MM.1S (cell line): ENCODE measurements at regions not wholly inside any gene's neighbourhood (a gene's known extent, or its start where the extent isn't known, plus 50 kb on each side); places are given as distances from the start of the nearest gene placed in this dataset.

Experiments
- DNase-seq: peaks from one replicate; pipeline ENCODE4 v3.0.0-alpha.2; 2015
- H2AFZ ChIP-seq: fragments of 300-600 bp; sonication (generic); 2 replicates; pipeline ENCODE4 v1.6.0; 2016; ENCODE audit warnings: antibody characterized with exemption, low read length
- H3F3A ChIP-seq: fragments of 300-600 bp; sonication (generic); 2 replicates; pipeline ENCODE4 v1.6.1; 2016; ENCODE audit warnings: mild to moderate bottlenecking, antibody characterized with exemption, low read length, moderate library complexity, mixed read lengths; ENCODE audit not compliant: insufficient read depth
- H3K27ac ChIP-seq: fragments of 300-600 bp; sonication (generic); 2 replicates; pipeline ENCODE4 v1.5.1; 2016; ENCODE audit warnings: mild to moderate bottlenecking, low read length
- H3K27me3 ChIP-seq: fragments of 300-600 bp; sonication (generic); replicated peaks from 2 replicates; pipeline ENCODE4 v1.6.0; 2016; ENCODE audit warnings: low read length; ENCODE audit not compliant: insufficient read depth
- H3K36me3 ChIP-seq: fragments of 300-600 bp; sonication (generic); replicated peaks from 2 replicates; pipeline ENCODE4 v1.6.1; 2016; ENCODE audit warnings: mild to moderate bottlenecking, low read length, mixed read lengths; ENCODE audit not compliant: insufficient read depth
- H3K4me1 ChIP-seq: fragments of 300-600 bp; sonication (generic); 2 replicates; pipeline ENCODE4 v1.6.1; 2016; ENCODE audit warnings: low read length, mixed read lengths
- H3K4me2 ChIP-seq: fragments of 300-600 bp; sonication (generic); 2 replicates; pipeline ENCODE4 v1.6.0; 2016; ENCODE audit warnings: low read depth, low read length
- H3K4me3 ChIP-seq: fragments of 300-600 bp; sonication (generic); 2 replicates; pipeline ENCODE4 v1.5.1; 2016; ENCODE audit warnings: low read length, mixed read lengths
- H3K79me2 ChIP-seq: fragments of 300-600 bp; sonication (generic); 2 replicates; pipeline ENCODE4 v1.6.1; 2016; ENCODE audit warnings: mixed run types, low read length, mixed read lengths
- H3K9ac ChIP-seq: fragments of 300-600 bp; sonication (generic); 2 replicates; pipeline ENCODE4 v1.6.1; 2016; ENCODE audit warnings: low read length, mixed read lengths
- H3K9me2 ChIP-seq: fragments of 300-600 bp; sonication (generic); replicated peaks from 2 replicates; pipeline ENCODE4 v1.6.1; 2016; ENCODE audit warnings: mild to moderate bottlenecking, low read length, mixed read lengths; ENCODE audit not compliant: insufficient read depth
- H3K9me3 ChIP-seq: fragments of 300-600 bp; sonication (generic); replicated peaks from 2 replicates; pipeline ENCODE4 v1.6.1; 2016; ENCODE audit warnings: mild to moderate bottlenecking, low read length, mixed read lengths; ENCODE audit not compliant: insufficient read depth
- H4K20me1 ChIP-seq: fragments of 300-600 bp; sonication (generic); 2 replicates; pipeline ENCODE4 v1.6.1; 2016; ENCODE audit warnings: mild to moderate bottlenecking, low read length, moderate library complexity, mixed read lengths; ENCODE audit not compliant: insufficient read depth
- EZH2 ChIP-seq: fragments of 300-600 bp; sonication (generic); optimal IDR thresholded peaks from 2 replicates; pipeline ENCODE3; 2017; ENCODE audit warnings: low read depth, mild to moderate bottlenecking, antibody characterized with exemption, low read length, mixed read lengths
- EZH2phosphoT487 ChIP-seq: fragments of 300-600 bp; sonication (generic); IDR thresholded peaks from 2 replicates; pipeline ENCODE4 v1.6.1; 2018; ENCODE audit warnings: antibody characterized with exemption, low read length
- TF ChIP-seq, protein P1 (sequence below): fragments of 300-600 bp; sonication (generic); IDR thresholded peaks from 2 replicates; pipeline ENCODE4 v1.5.1; 2016; ENCODE audit warnings: antibody characterized with exemption, low read length, mixed read lengths

DNA sequence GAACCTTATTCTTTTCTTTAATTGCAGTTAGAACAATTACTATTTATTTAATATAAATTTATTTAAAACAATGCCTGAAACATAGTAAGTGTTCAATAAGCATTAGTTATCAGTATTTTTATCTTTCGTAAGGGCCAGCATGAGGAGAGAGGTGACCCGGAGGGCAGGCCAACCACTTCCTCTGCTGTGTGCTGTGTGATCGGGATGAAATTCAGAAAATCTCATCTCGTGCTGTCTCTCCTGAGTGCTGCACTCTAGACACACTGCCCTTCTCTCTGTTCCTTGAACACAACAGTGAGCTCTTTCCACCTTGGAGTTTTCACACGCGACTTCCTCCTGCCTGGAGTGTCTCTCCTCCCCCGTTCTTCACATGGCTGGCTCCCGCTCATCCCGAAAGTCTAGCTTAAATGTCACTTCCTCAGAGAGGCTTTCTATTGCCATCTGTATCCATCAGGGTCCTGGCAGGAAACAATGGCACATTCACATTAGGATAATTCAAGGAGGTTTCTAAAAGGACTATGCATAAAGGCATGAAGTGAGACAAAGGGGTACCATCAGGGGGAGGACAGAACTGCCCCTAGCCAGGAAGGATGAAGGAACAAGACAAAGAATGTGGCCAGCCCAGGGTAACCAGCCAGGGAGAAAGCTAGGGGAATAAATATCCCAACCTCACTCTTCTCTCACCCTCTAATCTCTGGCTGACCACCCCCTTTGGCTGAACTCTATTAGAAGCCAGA, 142.6 kb upstream of the GJB5 start:
- Histone ChIP-seq H3K27me3 (peaks cover 62% of the 10 kb centered on the region), H3K79me2 (no peaks in the 10 kb centered on the region), H4K20me1 (no peaks in the 10 kb centered on the region)

DNA sequence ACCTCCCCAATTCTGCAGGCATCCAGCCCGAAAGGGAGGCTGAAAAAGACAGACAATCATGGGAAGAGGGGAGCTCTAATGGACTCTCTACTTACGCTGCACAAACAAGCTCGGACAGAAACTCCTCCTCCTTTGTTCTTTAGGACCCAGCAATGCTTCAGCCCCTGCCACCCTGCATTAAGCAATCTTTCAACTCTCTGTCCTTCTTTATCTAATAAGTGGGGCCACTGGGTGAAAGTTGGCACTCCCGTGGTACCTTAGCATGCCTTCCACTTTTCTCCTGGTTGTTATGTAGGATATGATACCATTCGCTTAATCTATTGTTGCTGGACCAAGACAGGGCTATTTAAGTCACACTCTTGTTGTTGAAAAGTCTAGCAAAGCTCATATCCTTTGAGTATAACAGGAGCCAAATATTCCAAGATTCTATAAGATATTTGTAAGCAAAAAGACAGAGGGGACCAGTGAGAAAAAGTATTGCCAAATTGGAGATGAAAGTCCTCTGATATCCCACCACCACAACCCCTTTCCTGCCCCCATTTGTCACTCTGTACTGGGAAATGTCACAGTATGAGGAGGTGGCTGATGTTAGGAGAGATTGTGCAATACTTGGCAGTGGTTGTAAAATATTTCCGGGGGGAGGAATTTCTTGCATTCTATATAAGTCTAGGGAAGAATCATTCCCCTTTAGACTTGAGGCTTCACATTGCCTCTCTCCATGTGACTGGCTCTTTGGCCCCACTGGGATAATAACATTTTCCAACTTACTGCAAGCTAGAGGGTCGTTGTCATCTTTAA, 137.3 kb upstream of the GJB5 start:
- no peak overlapping the region for H2AFZ ChIP-seq
- TF ChIP-seq, protein P1, sequence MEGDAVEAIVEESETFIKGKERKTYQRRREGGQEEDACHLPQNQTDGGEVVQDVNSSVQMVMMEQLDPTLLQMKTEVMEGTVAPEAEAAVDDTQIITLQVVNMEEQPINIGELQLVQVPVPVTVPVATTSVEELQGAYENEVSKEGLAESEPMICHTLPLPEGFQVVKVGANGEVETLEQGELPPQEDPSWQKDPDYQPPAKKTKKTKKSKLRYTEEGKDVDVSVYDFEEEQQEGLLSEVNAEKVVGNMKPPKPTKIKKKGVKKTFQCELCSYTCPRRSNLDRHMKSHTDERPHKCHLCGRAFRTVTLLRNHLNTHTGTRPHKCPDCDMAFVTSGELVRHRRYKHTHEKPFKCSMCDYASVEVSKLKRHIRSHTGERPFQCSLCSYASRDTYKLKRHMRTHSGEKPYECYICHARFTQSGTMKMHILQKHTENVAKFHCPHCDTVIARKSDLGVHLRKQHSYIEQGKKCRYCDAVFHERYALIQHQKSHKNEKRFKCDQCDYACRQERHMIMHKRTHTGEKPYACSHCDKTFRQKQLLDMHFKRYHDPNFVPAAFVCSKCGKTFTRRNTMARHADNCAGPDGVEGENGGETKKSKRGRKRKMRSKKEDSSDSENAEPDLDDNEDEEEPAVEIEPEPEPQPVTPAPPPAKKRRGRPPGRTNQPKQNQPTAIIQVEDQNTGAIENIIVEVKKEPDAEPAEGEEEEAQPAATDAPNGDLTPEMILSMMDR: no peak
- TF ChIP-seq EZH2phosphoT487 (no peak), EZH2 (no peak)
- no peak overlapping the region for H3K4me2 ChIP-seq
- H3K27ac ChIP-seq: no peak overlapping the region
- H3K9me3 ChIP-seq: no peaks in the 10 kb centered on the region
- no peaks in the 10 kb centered on the region for H3K9me2 ChIP-seq
- H4K20me1 ChIP-seq: no peaks in the 10 kb centered on the region
- no peak for DNase-seq
- H3K4me3 ChIP-seq: no peak overlapping the region
- no peak overlapping the region for H3K9ac ChIP-seq
- peaks cover 30% of the 10 kb centered on the region for H3K27me3 ChIP-seq
- no peaks in the 10 kb centered on the region for H3K79me2 ChIP-seq
- no peaks in the 10 kb centered on the region for H3K4me1 ChIP-seq
- no peaks in the 10 kb centered on the region for H3K36me3 ChIP-seq
- H3F3A ChIP-seq: no peaks in the 10 kb centered on the region

More for the DNA sequence above, 142.6 kb upstream of the GJB5 start:
- no peak overlapping the region for H2AFZ ChIP-seq
- H3K36me3 ChIP-seq: no peaks in the 10 kb centered on the region
- H3K9me2 ChIP-seq: no peaks in the 10 kb centered on the region
- no peak for DNase-seq
- H3K27ac ChIP-seq: no peak overlapping the region
- H3K4me2 ChIP-seq: no peak overlapping the region
- no peak overlapping the region for H3K9ac ChIP-seq
- H3K4me3 ChIP-seq: no peak overlapping the region
- TF ChIP-seq, protein P1: no peak
- TF ChIP-seq EZH2 (no peak), EZH2phosphoT487 (no peak)
- no peaks in the 10 kb centered on the region for H3K9me3 ChIP-seq
- no peaks in the 10 kb centered on the region for H3K4me1 ChIP-seq
- no peaks in the 10 kb centered on the region for H3F3A ChIP-seq

DNA sequence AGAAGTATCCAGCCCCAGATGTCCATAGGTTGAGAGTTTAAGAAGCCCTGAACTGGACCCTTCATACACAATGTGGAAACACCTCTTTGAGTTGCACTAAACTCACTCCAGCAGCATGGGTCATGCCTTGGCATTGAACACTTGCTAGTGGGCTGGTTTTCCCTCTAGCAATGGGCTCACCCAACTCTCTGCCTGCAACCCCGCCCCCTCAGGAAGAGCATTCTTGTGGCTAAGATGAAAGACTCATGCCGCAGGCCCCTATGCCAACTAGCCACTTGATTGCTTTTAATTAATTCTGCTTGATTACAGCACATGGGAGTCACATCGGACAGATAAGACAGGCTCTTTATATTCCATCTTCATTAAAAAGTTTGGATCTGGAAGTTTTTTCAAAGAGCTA, 136.5 kb upstream of the GJB5 start:
- Histone ChIP-seq H3K9me3 (no peaks in the 10 kb centered on the region), H2AFZ (no peak overlapping the region), H3K9ac (no peak overlapping the region), H3K27ac (no peak overlapping the region), H3K36me3 (no peaks in the 10 kb centered on the region), H3K4me3 (no peak overlapping the region), H4K20me1 (no peaks in the 10 kb centered on the region), H3K4me2 (no peak overlapping the region), H3K79me2 (no peaks in the 10 kb centered on the region), H3K27me3 (peaks cover 30% of the 10 kb centered on the region), H3K9me2 (no peaks in the 10 kb centered on the region), H3F3A (no peaks in the 10 kb centered on the region), H3K4me1 (no peaks in the 10 kb centered on the region)
- TF ChIP-seq, protein P1: no peak
- TF ChIP-seq EZH2phosphoT487 (no peak), EZH2 (no peak)
- DNase-seq: no peak
